ENCODE measurements at regions not wholly inside any gene's neighbourhood (a gene's known extent, or its start where the extent isn't known, plus 50 kb on each side); places are given as distances from the start of the nearest gene placed in this dataset.

DNA sequence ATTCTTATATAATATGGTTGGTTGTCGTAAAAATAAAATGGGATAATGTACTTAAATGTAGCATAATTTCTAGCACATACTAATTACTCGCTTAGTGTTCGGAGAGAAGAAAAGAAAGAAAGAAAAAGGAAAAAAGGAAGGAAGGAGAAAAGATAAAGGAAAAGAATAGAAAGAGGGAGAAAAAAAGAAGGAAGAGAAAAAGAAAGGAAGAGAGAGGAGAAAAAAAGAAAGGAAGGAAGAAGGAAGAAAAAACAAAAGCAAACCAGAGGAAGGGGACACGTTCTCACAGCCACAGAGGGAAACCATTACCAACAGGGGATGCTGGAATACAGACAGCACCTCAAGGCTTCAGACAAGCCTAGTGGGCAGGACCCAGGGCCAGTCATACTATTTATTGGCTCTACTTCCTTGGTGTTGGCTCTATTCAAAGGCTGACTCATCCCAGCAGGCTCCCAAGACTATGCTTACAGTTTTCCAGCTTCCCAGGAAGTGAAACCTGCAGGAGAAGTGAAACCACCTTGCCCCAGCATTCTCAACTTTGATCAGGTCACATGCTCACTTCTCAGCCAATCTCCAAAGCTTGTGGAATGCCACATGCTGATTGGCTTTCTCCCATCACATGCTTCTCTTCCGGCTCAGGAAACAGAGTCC is 273.5 kb upstream of the IRX5 start:
- TF ChIP-seq, protein P1, sequence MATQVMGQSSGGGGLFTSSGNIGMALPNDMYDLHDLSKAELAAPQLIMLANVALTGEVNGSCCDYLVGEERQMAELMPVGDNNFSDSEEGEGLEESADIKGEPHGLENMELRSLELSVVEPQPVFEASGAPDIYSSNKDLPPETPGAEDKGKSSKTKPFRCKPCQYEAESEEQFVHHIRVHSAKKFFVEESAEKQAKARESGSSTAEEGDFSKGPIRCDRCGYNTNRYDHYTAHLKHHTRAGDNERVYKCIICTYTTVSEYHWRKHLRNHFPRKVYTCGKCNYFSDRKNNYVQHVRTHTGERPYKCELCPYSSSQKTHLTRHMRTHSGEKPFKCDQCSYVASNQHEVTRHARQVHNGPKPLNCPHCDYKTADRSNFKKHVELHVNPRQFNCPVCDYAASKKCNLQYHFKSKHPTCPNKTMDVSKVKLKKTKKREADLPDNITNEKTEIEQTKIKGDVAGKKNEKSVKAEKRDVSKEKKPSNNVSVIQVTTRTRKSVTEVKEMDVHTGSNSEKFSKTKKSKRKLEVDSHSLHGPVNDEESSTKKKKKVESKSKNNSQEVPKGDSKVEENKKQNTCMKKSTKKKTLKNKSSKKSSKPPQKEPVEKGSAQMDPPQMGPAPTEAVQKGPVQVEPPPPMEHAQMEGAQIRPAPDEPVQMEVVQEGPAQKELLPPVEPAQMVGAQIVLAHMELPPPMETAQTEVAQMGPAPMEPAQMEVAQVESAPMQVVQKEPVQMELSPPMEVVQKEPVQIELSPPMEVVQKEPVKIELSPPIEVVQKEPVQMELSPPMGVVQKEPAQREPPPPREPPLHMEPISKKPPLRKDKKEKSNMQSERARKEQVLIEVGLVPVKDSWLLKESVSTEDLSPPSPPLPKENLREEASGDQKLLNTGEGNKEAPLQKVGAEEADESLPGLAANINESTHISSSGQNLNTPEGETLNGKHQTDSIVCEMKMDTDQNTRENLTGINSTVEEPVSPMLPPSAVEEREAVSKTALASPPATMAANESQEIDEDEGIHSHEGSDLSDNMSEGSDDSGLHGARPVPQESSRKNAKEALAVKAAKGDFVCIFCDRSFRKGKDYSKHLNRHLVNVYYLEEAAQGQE (IDR thresholded peaks at IDR 0.05; ENCODE audit: low read depth) = no peak
- TF ChIP-seq RAD21 (IDR thresholded peaks at IDR 0.05; ENCODE audit: low read depth) (no peak), CEBPB (IDR thresholded peaks at IDR 0.05) (no peak), EP300 (IDR thresholded peaks at IDR 0.05; ENCODE audit: borderline replicate concordance) (no peak), ZBTB7A (IDR thresholded peaks at IDR 0.05; ENCODE audit: low read depth) (no peak), YY1 (IDR thresholded peaks at IDR 0.05; ENCODE audit: low read depth) (no peak), MAX (IDR thresholded peaks at IDR 0.05) (no peak), NFIC (IDR thresholded peaks at IDR 0.05) (no peak)
